HepG2 (cell line): ENCODE measurements at regions not wholly inside any gene's neighbourhood (a gene's known extent, or its start where the extent isn't known, plus 50 kb on each side); places are given as distances from the start of the nearest gene placed in this dataset.

ENCODE experiments used
- ATAC-seq: fragments of 200-7000 bp; cut with Tn5 transposase; 3 replicates; pipeline ENCODE4 v1.9.1; 2020; ENCODE audit warnings: mild to moderate bottlenecking, moderate library complexity
- BruUV-seq: library from RNA; stranded (reverse); fragments of 400-500 nt; replicated peaks from 2 replicates; lab custom pipeline; 2021; lab: Mats Ljungman, UMichigan
- CTCF ChIA-PET: fragments of 300-600 bp; formaldehyde crosslinking; extraction: SDS; loops from one replicate; lab custom pipeline; 2021; ENCODE audit warnings: low total read pairs, inconsistent platforms, low intra/inter-chr PET ratio; lab: Yijun Ruan, JAX
- POLR2A ChIA-PET: fragments of 350-600 bp; sonication (Branson Sonifier 250); formaldehyde crosslinking; loops from one replicate; lab custom pipeline; 2020; ENCODE audit warnings: antibody characterized with exemption, inconsistent platforms; lab: Yijun Ruan, JAX
- DNase-seq: peaks from one replicate; pipeline ENCODE4 v3.0.0-alpha.2; 2015; ENCODE audit warnings: low spot score
- FAIRE-seq: peaks from 3 replicates; lab custom pipeline; 2011; peaks lifted over from hg19 to GRCh38; lab: Jason Lieb, UNC
- H2AFZ ChIP-seq: one replicate; pipeline ENCODE4 v1.6.1; 2011; ENCODE audit warnings: low read length, inconsistent platforms
- H3K27ac ChIP-seq: fragments of 300-600 bp; 3 replicates; pipeline ENCODE4 v1.8.0; 2011; ENCODE audit warnings: mixed run types, mild to moderate bottlenecking, mixed read lengths, low read length, inconsistent platforms; ENCODE audit not compliant: insufficient read depth; ENCODE audit errors: extremely low read length
- H3K27me3 ChIP-seq, 2 experiments: fragments of 200-600 bp in 1 of 2; 2 replicates in 1 of 2; 3 replicates in 1 of 2; pipeline versions ENCODE4 v1.6.0 to v1.8.0; 2011; ENCODE audit warnings: low read length in 2 of 2, mild to moderate bottlenecking in 2 of 2, moderate library complexity in 2 of 2, inconsistent platforms in 1 of 2; ENCODE audit not compliant: insufficient read depth in 2 of 2, control insufficient read depth in 1 of 2
- H3K36me3 ChIP-seq, 2 experiments: fragments of 200-600 bp in 1 of 2; replicated peaks in 1 of 2; 2 replicates in 1 of 2; 3 replicates in 1 of 2; pipeline versions ENCODE4 v1.5.1 to v1.8.0; 2011; ENCODE audit warnings: low read length in 2 of 2, inconsistent platforms in 1 of 2; ENCODE audit not compliant: insufficient read depth in 2 of 2, control insufficient read depth in 1 of 2
- H3K4me1 ChIP-seq: 2 replicates; pipeline ENCODE4 v1.5.1; 2012; ENCODE audit warnings: low read length, inconsistent platforms; ENCODE audit not compliant: insufficient read depth
- H3K4me2 ChIP-seq: 2 replicates; pipeline ENCODE4 v1.6.0; 2011; ENCODE audit warnings: low read depth, low read length, inconsistent platforms
- H3K4me3 ChIP-seq, 3 experiments: fragments of 200-600 bp in 1 of 3; sonication (generic), shearing (Covaris generic) in 1 of 3; replicated peaks in 1 of 3; 2 replicates each; pipeline ENCODE4 v1.5.1; 2011 to 2016; ENCODE audit warnings: low read length in 3 of 3, inconsistent platforms in 2 of 3, low read depth in 2 of 3, mild to moderate bottlenecking in 2 of 3, control low read depth in 1 of 3, mixed read lengths in 1 of 3; ENCODE audit not compliant: insufficient read depth in 1 of 3
- H3K79me2 ChIP-seq: one replicate; pipeline ENCODE4 v1.6.1; 2011; ENCODE audit warnings: low read length, inconsistent platforms; ENCODE audit not compliant: insufficient read depth
- H3K9ac ChIP-seq: 2 replicates; pipeline ENCODE4 v1.6.0; 2011; ENCODE audit warnings: mild to moderate bottlenecking, low read depth, low read length, inconsistent platforms; ENCODE audit not compliant: insufficient read depth
- H3K9me3 ChIP-seq: 2 replicates; pipeline ENCODE4 v1.5.1; 2012; ENCODE audit warnings: mild to moderate bottlenecking, low read length
- H4K20me1 ChIP-seq: 2 replicates; pipeline ENCODE4 v1.6.0; 2011; ENCODE audit warnings: inconsistent platforms, mild to moderate bottlenecking, low read length, moderate library complexity; ENCODE audit not compliant: insufficient read depth
- CBFB ChIP-seq: sonication (generic); formaldehyde crosslinking; IDR thresholded peaks from 2 replicates; pipeline ENCODE4 v1.4.0; 2020; ENCODE audit warnings: missing genetic modification reagents
- CEBPB ChIP-seq: IDR thresholded peaks from 2 replicates; pipeline ENCODE4 v1.6.1; 2011; ENCODE audit warnings: low read depth, low read length, improper control_type of control experiment, borderline replicate concordance
- MIXL1 ChIP-seq: IDR thresholded peaks from 2 replicates; pipeline ENCODE4 v1.6.1; 2016
- NCOR1 ChIP-seq: fragments of 200-600 bp; sonication (generic); IDR thresholded peaks from 2 replicates; pipeline ENCODE4 v1.7.0; 2017; ENCODE audit warnings: antibody characterized with exemption, low read length, borderline replicate concordance
- NFIC ChIP-seq: IDR thresholded peaks from 2 replicates; pipeline ENCODE4 v1.6.1; 2012; ENCODE audit warnings: mild to moderate bottlenecking, low read length, inconsistent platforms
- NR1H2 ChIP-seq: sonication (generic); formaldehyde crosslinking; IDR thresholded peaks from 2 replicates; pipeline ENCODE4 v1.8.1; 2022; ENCODE audit warnings: low read depth, missing genetic modification reagents, borderline replicate concordance
- SMARCE1 ChIP-seq: fragments of 450-650 bp; IDR thresholded peaks from 2 replicates; pipeline ENCODE4 v1.6.1; 2017; ENCODE audit warnings: borderline replicate concordance
- SSRP1 ChIP-seq: IDR thresholded peaks from 2 replicates; pipeline ENCODE4 v1.6.1; 2016; ENCODE audit warnings: control low read depth
- ZNF333 ChIP-seq: sonication (generic); formaldehyde crosslinking; IDR thresholded peaks from 2 replicates; pipeline ENCODE4 v1.4.0; 2020; ENCODE audit warnings: mild to moderate bottlenecking, missing genetic modification reagents, borderline replicate concordance
- WGBS: methylation state at CpG from one replicate; pipeline ENCODE4 v1.1.6; 2017; ENCODE audit warnings: low lambda C conversion rate; 5-methylcytosine and 5-hydroxymethylcytosine counted together
- in situ Hi-C: cut with HindIII; loops from 2 replicates; pipeline ENCODE4 v1.10.0; 2017; ENCODE audit warnings: low pct_unique_long_range_greater_than_20kb; ENCODE audit not compliant: extremely low pct_ligation_motif_present
- intact Hi-C: fragments of 100-400 bp; cut with micrococcal nuclease; formaldehyde crosslinking; loops from one replicate; pipeline ENCODE4 v1.10.0; 2022; ENCODE audit not compliant: unreplicated experiment
- TF ChIP-seq, protein P1 (sequence below): sonication (generic); formaldehyde crosslinking; IDR thresholded peaks from 2 replicates; pipeline ENCODE4 v1.4.0; 2020; ENCODE audit warnings: low read depth, mild to moderate bottlenecking, missing genetic modification reagents
- TF ChIP-seq, protein P2 (sequence below): sonication (generic); formaldehyde crosslinking; IDR thresholded peaks from 2 replicates; pipeline ENCODE4 v1.4.0; 2020; ENCODE audit warnings: missing genetic modification reagents

DNA sequence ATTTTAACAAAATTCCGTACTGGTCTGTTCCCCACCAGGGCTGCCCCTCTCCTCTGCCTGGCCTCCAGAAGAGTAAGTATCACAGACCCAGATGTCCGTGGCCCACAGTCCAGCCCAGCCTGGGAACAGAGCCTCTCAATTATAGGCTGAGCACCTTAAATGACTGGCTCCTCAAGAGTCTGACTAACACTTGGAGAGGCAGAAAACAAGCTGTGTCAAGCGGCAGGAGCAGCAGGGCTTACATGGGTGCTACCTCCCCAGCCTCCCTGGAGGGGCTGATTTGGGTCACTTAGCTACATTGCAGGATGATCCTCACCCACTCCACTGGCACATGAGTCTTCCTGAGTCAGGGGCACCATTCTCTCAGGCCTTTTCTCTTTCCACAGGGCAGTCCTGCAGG, 209.7 kb downstream of the COPRS start (continued):
- TF ChIP-seq, protein P1, sequence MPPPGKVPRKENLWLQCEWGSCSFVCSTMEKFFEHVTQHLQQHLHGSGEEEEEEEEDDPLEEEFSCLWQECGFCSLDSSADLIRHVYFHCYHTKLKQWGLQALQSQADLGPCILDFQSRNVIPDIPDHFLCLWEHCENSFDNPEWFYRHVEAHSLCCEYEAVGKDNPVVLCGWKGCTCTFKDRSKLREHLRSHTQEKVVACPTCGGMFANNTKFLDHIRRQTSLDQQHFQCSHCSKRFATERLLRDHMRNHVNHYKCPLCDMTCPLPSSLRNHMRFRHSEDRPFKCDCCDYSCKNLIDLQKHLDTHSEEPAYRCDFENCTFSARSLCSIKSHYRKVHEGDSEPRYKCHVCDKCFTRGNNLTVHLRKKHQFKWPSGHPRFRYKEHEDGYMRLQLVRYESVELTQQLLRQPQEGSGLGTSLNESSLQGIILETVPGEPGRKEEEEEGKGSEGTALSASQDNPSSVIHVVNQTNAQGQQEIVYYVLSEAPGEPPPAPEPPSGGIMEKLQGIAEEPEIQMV (CRISPR knock-in tag): no peak
- TF ChIP-seq NCOR1: no peak
- no peak for TF ChIP-seq ZNF333 (CRISPR knock-in tag)

DNA sequence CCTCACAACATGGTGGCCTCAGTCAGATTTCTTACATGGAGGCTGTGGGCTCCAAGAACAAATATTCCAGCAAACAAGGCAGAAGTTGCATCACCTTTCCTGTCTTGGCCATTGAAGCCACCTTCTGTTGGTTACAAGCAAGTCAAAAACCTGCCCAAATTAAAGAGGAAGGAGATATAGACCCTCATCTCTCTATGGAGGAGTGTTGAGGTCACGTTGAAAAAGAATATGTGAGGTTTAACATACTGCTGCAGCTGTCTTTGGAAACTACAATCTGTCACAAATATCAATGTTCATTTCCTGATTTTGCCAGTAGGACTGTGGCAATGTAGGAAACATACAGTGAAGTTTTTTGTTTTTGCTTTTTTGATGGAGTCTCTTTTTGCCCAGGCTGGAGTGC, 211.4 kb downstream of the COPRS start:
- Histone ChIP-seq H3K4me2 (no peak overlapping the region), H4K20me1 (no peaks in the 10 kb centered on the region), H3K9me3 (peaks cover 4% of the 10 kb centered on the region; the same call in 1 of the 2 replicates), H3K27ac (no peak overlapping the region), H3K9ac (no peak overlapping the region), H3K4me3 (no peak overlapping the region), H3K36me3 (no peaks in the 10 kb centered on the region), H3K79me2 (no peaks in the 10 kb centered on the region), H3K4me1 (no peaks in the 10 kb centered on the region), H2AFZ (no peak overlapping the region), H3K27me3 (0 out of 5 replicates have a peak, but pooled peaks cover 0 to 1% of the 10 kb centered on the region in 2 experiments)
- WGBS: 0% methylated on average over 1 of the region's 1 CpG
- TF ChIP-seq CEBPB: 0 out of 2 replicates have a peak, but pooled peaks have one; percentile 13
- TF ChIP-seq CBFB (CRISPR knock-in tag): no peak
- ATAC-seq (no peak), DNase-seq (no peak), FAIRE-seq (no peak)
- in situ Hi-C loops: no loop called here
- ChIA-PET CTCF (no interaction called here), POLR2A (no interaction called here)
- intact Hi-C loops: no loop called here
- no TSS peak for BruUV-seq

DNA sequence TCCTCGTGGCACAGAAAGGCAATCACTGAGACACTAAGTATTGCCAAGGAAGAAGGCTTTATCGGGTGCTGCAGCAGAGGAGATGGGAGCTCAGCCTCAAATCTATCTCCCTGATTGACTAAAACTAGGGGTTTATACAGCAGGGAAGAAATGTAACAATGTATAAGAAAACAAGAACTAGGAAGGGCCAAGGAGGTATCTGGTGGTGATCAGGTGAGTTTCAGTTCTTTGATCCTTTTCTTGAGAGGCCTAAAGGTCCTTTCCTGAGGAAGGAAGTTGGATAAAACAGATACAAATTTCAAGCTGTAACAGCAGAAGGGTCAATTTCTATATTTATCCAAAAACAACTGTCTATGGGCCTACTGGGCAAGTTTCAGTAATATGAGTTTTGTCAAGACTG, 212.4 kb downstream of the COPRS start:
- intact Hi-C loops: no loop called here
- no peaks in the 10 kb centered on the region for H3K4me1 ChIP-seq
- H3K27ac ChIP-seq: no peak overlapping the region
- no peak overlapping the region for H2AFZ ChIP-seq
- ATAC-seq: no peak
- FAIRE-seq: no peak
- no peaks in the 10 kb centered on the region for H3K36me3 ChIP-seq
- no peak overlapping the region for H3K4me3 ChIP-seq
- POLR2A ChIA-PET: no interaction called here
- no peaks in the 10 kb centered on the region for H3K79me2 ChIP-seq
- H3K27me3 ChIP-seq: no peaks in the 10 kb centered on the region; a peak in 1 of 5 replicates
- H3K4me2 ChIP-seq: no peak overlapping the region
- DNase-seq: no peak
- H3K9me3 ChIP-seq: peaks cover 4% of the 10 kb centered on the region; the same call in 1 of the 2 replicates
- in situ Hi-C loops: no loop called here
- no TSS peak for BruUV-seq
- WGBS: 38% methylated on average over 2 of the region's 2 CpGs
- no peak overlapping the region for H3K9ac ChIP-seq
- TF ChIP-seq NR1H2: no peak
- TF ChIP-seq SMARCE1: no peak
- TF ChIP-seq, protein P2, sequence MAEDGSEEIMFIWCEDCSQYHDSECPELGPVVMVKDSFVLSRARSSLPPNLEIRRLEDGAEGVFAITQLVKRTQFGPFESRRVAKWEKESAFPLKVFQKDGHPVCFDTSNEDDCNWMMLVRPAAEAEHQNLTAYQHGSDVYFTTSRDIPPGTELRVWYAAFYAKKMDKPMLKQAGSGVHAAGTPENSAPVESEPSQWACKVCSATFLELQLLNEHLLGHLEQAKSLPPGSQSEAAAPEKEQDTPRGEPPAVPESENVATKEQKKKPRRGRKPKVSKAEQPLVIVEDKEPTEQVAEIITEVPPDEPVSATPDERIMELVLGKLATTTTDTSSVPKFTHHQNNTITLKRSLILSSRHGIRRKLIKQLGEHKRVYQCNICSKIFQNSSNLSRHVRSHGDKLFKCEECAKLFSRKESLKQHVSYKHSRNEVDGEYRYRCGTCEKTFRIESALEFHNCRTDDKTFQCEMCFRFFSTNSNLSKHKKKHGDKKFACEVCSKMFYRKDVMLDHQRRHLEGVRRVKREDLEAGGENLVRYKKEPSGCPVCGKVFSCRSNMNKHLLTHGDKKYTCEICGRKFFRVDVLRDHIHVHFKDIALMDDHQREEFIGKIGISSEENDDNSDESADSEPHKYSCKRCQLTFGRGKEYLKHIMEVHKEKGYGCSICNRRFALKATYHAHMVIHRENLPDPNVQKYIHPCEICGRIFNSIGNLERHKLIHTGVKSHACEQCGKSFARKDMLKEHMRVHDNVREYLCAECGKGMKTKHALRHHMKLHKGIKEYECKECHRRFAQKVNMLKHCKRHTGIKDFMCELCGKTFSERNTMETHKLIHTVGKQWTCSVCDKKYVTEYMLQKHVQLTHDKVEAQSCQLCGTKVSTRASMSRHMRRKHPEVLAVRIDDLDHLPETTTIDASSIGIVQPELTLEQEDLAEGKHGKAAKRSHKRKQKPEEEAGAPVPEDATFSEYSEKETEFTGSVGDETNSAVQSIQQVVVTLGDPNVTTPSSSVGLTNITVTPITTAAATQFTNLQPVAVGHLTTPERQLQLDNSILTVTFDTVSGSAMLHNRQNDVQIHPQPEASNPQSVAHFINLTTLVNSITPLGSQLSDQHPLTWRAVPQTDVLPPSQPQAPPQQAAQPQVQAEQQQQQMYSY (CRISPR knock-in tag): no peak
- TF ChIP-seq SSRP1: no peak
- TF ChIP-seq MIXL1 (CRISPR knock-in tag): no peak
- no peak for TF ChIP-seq NFIC
- CTCF ChIA-PET: no interaction called here
- H4K20me1 ChIP-seq: no peaks in the 10 kb centered on the region
